H1 (cell line): ENCODE measurements at regions not wholly inside any gene's neighbourhood (a gene's known extent, or its start where the extent isn't known, plus 50 kb on each side); places are given as distances from the start of the nearest gene placed in this dataset.

Experiments used
- CTCF ChIA-PET: fragments of 300-600 bp; sonication (Branson Sonifier 250); formaldehyde crosslinking; loops from one replicate; lab custom pipeline; 2021; ENCODE audit not compliant: partially characterized antibody; lab: Charles Lee
- POLR2A ChIA-PET: fragments of 300-600 bp; sonication (Branson Sonifier 250); formaldehyde crosslinking; loops from one replicate; lab custom pipeline; 2021; ENCODE audit warnings: inconsistent platforms; ENCODE audit not compliant: partially characterized antibody; lab: Charles Lee
- DNase-seq, 2 experiments: peaks; one replicate each; pipeline versions ENCODE4 v3.0.0 to v3.0.0-alpha.2; 2010 to 2022; ENCODE audit warnings: low spot score in 2 of 2, low read depth in 1 of 2, mixed read lengths in 1 of 2
- FAIRE-seq: peaks from 2 replicates; lab custom pipeline; 2011; peaks lifted over from hg19 to GRCh38; lab: Jason Lieb, UNC
- H2AFZ ChIP-seq: 2 replicates; pipeline ENCODE4 v1.8.1; 2012; ENCODE audit warnings: low read length, inconsistent platforms
- H2AK5ac ChIP-seq: 2 replicates; pipeline ENCODE4 v1.6.1; 2013; ENCODE audit warnings: low read depth, low read length
- H2BK120ac ChIP-seq: replicated peaks from 2 replicates; pipeline ENCODE3; 2013; ENCODE audit warnings: low read depth, low read length, inconsistent platforms
- H2BK12ac ChIP-seq: 2 replicates; pipeline ENCODE4 v1.6.1; 2013; ENCODE audit warnings: low read depth, low read length
- H2BK15ac ChIP-seq: 2 replicates; pipeline ENCODE4 v1.6.1; 2013; ENCODE audit warnings: low read length
- H2BK20ac ChIP-seq: 2 replicates; pipeline ENCODE4 v1.6.1; 2013; ENCODE audit warnings: low read length
- H2BK5ac ChIP-seq: 2 replicates; pipeline ENCODE4 v1.6.1; 2013; ENCODE audit warnings: low read depth, low read length
- H3K14ac ChIP-seq: 2 replicates; pipeline ENCODE4 v1.6.1; 2013; ENCODE audit warnings: inconsistent platforms; ENCODE audit not compliant: insufficient read length
- H3K18ac ChIP-seq: 2 replicates; pipeline ENCODE4 v1.6.1; 2013; ENCODE audit warnings: low read length; ENCODE audit errors: extremely low read depth
- H3K23ac ChIP-seq: 2 replicates; pipeline ENCODE4 v1.6.1; 2013; ENCODE audit warnings: inconsistent platforms; ENCODE audit not compliant: insufficient read length
- H3K23me2 ChIP-seq: 2 replicates; pipeline ENCODE4 v1.6.1; 2013; ENCODE audit warnings: low read depth, low read length
- H3K27ac ChIP-seq: 2 replicates; pipeline ENCODE4 v1.6.1; 2011; ENCODE audit warnings: low read depth, low read length, inconsistent platforms
- H3K27me3 ChIP-seq, 4 experiments: replicated peaks in 1 of 4; 1 replicate in 1 of 4; 2 replicates in 3 of 4; pipeline versions ENCODE4 v1.6.1 to v1.8.1; 2011 to 2013; ENCODE audit warnings: low read length in 3 of 4, mild to moderate bottlenecking in 3 of 4, inconsistent platforms in 2 of 4, mixed read lengths in 2 of 4, moderate library complexity in 1 of 4; ENCODE audit not compliant: control insufficient read depth in 3 of 4, insufficient read depth in 3 of 4; ENCODE audit errors: extremely low read depth in 1 of 4
- H3K36me3 ChIP-seq, 4 experiments: 2 replicates each; pipeline versions ENCODE4 v1.6.1 to v1.8.1; 2011 to 2013; ENCODE audit warnings: mild to moderate bottlenecking in 4 of 4, low read length in 3 of 4, moderate library complexity in 2 of 4, control low read depth in 1 of 4, inconsistent platforms in 1 of 4; ENCODE audit not compliant: insufficient read depth in 4 of 4, control insufficient read depth in 2 of 4
- H3K4ac ChIP-seq: replicated peaks from 2 replicates; pipeline ENCODE3; 2013; ENCODE audit warnings: low read length, low read depth, mixed read lengths, inconsistent platforms; ENCODE audit not compliant: insufficient read length
- H3K4me1 ChIP-seq, 4 experiments: replicated peaks in 1 of 4; 1 replicate in 1 of 4; 2 replicates in 3 of 4; pipeline versions ENCODE4 v1.6.1 to v1.8.1; 2011 to 2013; ENCODE audit warnings: low read length in 3 of 4, inconsistent platforms in 2 of 4, mixed read lengths in 1 of 4; ENCODE audit not compliant: insufficient read depth in 4 of 4, control insufficient read depth in 3 of 4
- H3K4me2 ChIP-seq, 2 experiments: 2 replicates each; pipeline versions ENCODE4 v1.6.1 to v1.8.1; 2011 to 2013; ENCODE audit warnings: low read depth in 2 of 2, low read length in 2 of 2, control low read depth in 1 of 2, inconsistent platforms in 1 of 2, mild to moderate bottlenecking in 1 of 2; ENCODE audit not compliant: insufficient read depth in 1 of 2
- H3K4me3 ChIP-seq, 4 experiments: fragments of 200-600, 300-600 bp in 1 of 4; sonication (generic), shearing (Covaris generic), sonication (Bioruptor Twin) in 1 of 4; 2 replicates each; pipeline versions ENCODE4 v1.5.1 to v1.8.1; 2011 to 2016; ENCODE audit warnings: low read length in 4 of 4, low read depth in 3 of 4, control low read depth in 2 of 4, inconsistent platforms in 2 of 4, mild to moderate bottlenecking in 2 of 4, mixed read lengths in 1 of 4, moderate library complexity in 1 of 4; ENCODE audit not compliant: insufficient read depth in 2 of 4; ENCODE audit errors: extremely low read depth in 1 of 4
- H3K56ac ChIP-seq: replicated peaks from 2 replicates; pipeline ENCODE3; 2013; ENCODE audit warnings: low read depth, mild to moderate bottlenecking, mixed read lengths, low read length, inconsistent platforms; ENCODE audit not compliant: insufficient read length
- H3K79me1 ChIP-seq: 2 replicates; pipeline ENCODE4 v1.6.1; 2013; ENCODE audit warnings: low read depth, low read length, control low read depth
- H3K79me2 ChIP-seq, 2 experiments: 2 replicates each; pipeline versions ENCODE4 v1.6.1 to v1.8.1; 2012 to 2013; ENCODE audit warnings: low read length in 2 of 2, mild to moderate bottlenecking in 2 of 2, inconsistent platforms in 1 of 2; ENCODE audit not compliant: insufficient read depth in 2 of 2, control insufficient read depth in 1 of 2
- H3K9ac ChIP-seq, 4 experiments: replicated peaks in 1 of 4; 1 replicate in 1 of 4; 2 replicates in 3 of 4; pipeline versions ENCODE4 v1.6.1 to v1.8.1; 2011 to 2013; ENCODE audit warnings: low read depth in 3 of 4, low read length in 3 of 4, control low read depth in 2 of 4, mild to moderate bottlenecking in 2 of 4, moderate library complexity in 2 of 4, inconsistent platforms in 1 of 4; ENCODE audit errors: extremely low read depth in 1 of 4
- H3K9me3 ChIP-seq, 2 experiments: 2 replicates each; pipeline versions ENCODE4 v1.6.1 to v1.8.1; 2012 to 2013; ENCODE audit warnings: mild to moderate bottlenecking in 2 of 2, moderate library complexity in 2 of 2, control low read depth in 1 of 2, inconsistent platforms in 1 of 2, low read depth in 1 of 2, low read length in 1 of 2, mixed read lengths in 1 of 2; ENCODE audit not compliant: insufficient read depth in 2 of 2
- H4K20me1 ChIP-seq, 2 experiments: replicated peaks in 1 of 2; 2 replicates each; pipeline versions ENCODE3 to v1.8.1; 2011 to 2013; ENCODE audit warnings: inconsistent platforms in 2 of 2, low read length in 2 of 2, mild to moderate bottlenecking in 1 of 2; ENCODE audit not compliant: insufficient read depth in 2 of 2, control insufficient read depth in 1 of 2
- H4K5ac ChIP-seq: 2 replicates; pipeline ENCODE4 v1.6.1; 2013; ENCODE audit warnings: low read length, low read depth, mixed read lengths, inconsistent platforms; ENCODE audit not compliant: insufficient read length
- H4K8ac ChIP-seq: 2 replicates; pipeline ENCODE4 v1.8.0; 2013; ENCODE audit warnings: mild to moderate bottlenecking, moderate library complexity, low read length, inconsistent platforms; ENCODE audit not compliant: insufficient read depth; ENCODE audit errors: extremely low read depth
- H4K91ac ChIP-seq: replicated peaks from 2 replicates; pipeline ENCODE3; 2013; ENCODE audit warnings: low read length, mixed read lengths, inconsistent platforms; ENCODE audit not compliant: insufficient read length
- EP300 ChIP-seq, 2 experiments: IDR thresholded peaks; 1 replicate in 1 of 2; 2 replicates in 1 of 2; pipeline ENCODE4 v1.6.1; 2011 to 2012; ENCODE audit warnings: low read depth in 2 of 2, low read length in 2 of 2, mild to moderate bottlenecking in 2 of 2, borderline replicate concordance in 1 of 2, inconsistent platforms in 1 of 2, moderate library complexity in 1 of 2
- EZH2 ChIP-seq: fragments of 200-600 bp; sonication (generic); IDR thresholded peaks from 2 replicates; pipeline ENCODE4 v1.7.1; 2012; ENCODE audit warnings: low read depth, mild to moderate bottlenecking, moderate library complexity, low read length, inconsistent platforms; ENCODE audit not compliant: severe bottlenecking
- FOSL1 ChIP-seq: IDR thresholded peaks from 2 replicates; pipeline ENCODE4 v1.6.1; 2011; ENCODE audit warnings: mild to moderate bottlenecking, low read depth, low read length, moderate library complexity; ENCODE audit not compliant: insufficient read depth
- KDM1A ChIP-seq: fragments of 200-600, 300-600 bp; sonication (generic); IDR thresholded peaks from 2 replicates; pipeline ENCODE4 v1.7.1; 2016; ENCODE audit warnings: mild to moderate bottlenecking, low read length, borderline replicate concordance
- MAX ChIP-seq: IDR thresholded peaks from 2 replicates; pipeline ENCODE4 v1.6.1; 2012; ENCODE audit warnings: inconsistent platforms
- PHF8 ChIP-seq: fragments of 200-600 bp; sonication (generic); conservative IDR thresholded peaks from 2 replicates; pipeline ENCODE4 v1.7.1; 2012; ENCODE audit warnings: low read depth, mild to moderate bottlenecking, inconsistent platforms, low read length, moderate library complexity
- RAD21 ChIP-seq, 2 experiments: IDR thresholded peaks in 1 of 2; conservative IDR thresholded peaks in 1 of 2; 2 replicates each; pipeline ENCODE4 v1.6.1; 2011; ENCODE audit warnings: low read depth in 2 of 2, low read length in 2 of 2, improper control_type of control experiment in 1 of 2, inconsistent platforms in 1 of 2, mild to moderate bottlenecking in 1 of 2, moderate library complexity in 1 of 2
- RFX5 ChIP-seq: IDR thresholded peaks from 2 replicates; pipeline ENCODE4 v1.6.1; 2011; ENCODE audit warnings: low read depth, low read length, improper control_type of control experiment, borderline replicate concordance
- SIRT6 ChIP-seq: IDR thresholded peaks from one replicate; pipeline ENCODE4 v1.7.1; 2012; ENCODE audit warnings: low read length, inconsistent platforms
- SP2 ChIP-seq: IDR thresholded peaks from 2 replicates; pipeline ENCODE4 v1.6.1; 2012; ENCODE audit warnings: mild to moderate bottlenecking, low read length, inconsistent platforms
- TEAD4 ChIP-seq: IDR thresholded peaks from 2 replicates; pipeline ENCODE4 v1.6.1; 2012; ENCODE audit warnings: low read depth, low read length, inconsistent platforms, mixed read lengths
- ZNF274 ChIP-seq: IDR thresholded peaks from 2 replicates; pipeline ENCODE4 v1.7.0; 2012; ENCODE audit warnings: low read length, borderline replicate concordance; ENCODE audit errors: extremely low read depth
- WGBS, 2 experiments: shearing (Covaris generic) in 1 of 2; methylation state at CpG; one replicate each; pipeline versions ENCODE4 v1.1.6 to v1.1.7; 2013 to 2015; ENCODE audit warnings: low lambda C conversion rate in 2 of 2, mixed read lengths in 2 of 2, inconsistent platforms in 1 of 2, low coverage in 1 of 2, missing lambda C conversion rate in 1 of 2; ENCODE audit not compliant: insufficient replicate concordance in 2 of 2, insufficient coverage in 1 of 2, insufficient read length in 1 of 2; ENCODE audit errors: extremely low coverage in 1 of 2, missing lambda C conversion rate in 1 of 2; 5-methylcytosine and 5-hydroxymethylcytosine counted together

GRCh38 chr20:23273776-23274175 lies 76.8 kb upstream of the NXT1 start:
- Histone ChIP-seq H4K91ac (no peak overlapping the region), H4K5ac (no peak overlapping the region), H2BK12ac (no peak overlapping the region), H2BK5ac (no peak overlapping the region), H3K27ac (no peak overlapping the region), H3K36me3 (no peaks in the 10 kb centered on the region), H3K9me3 (peaks cover 1 to 6% of the 10 kb centered on the region in 2 experiments; a peak in 1 of 4 replicates), H3K4ac (no peak overlapping the region), H3K79me1 (no peaks in the 10 kb centered on the region), H3K9ac (no peak overlapping the region), H3K23me2 (no peaks in the 10 kb centered on the region; the same call in 1 of the 2 replicates), H3K4me2 (no peak overlapping the region), H3K23ac (no peak overlapping the region), H2BK120ac (no peak overlapping the region), H3K18ac (no peak overlapping the region), H3K56ac (no peak overlapping the region), H2AFZ (no peak overlapping the region), H3K4me3 (no peak overlapping the region), H3K4me1 (no peaks in the 10 kb centered on the region; a peak in 2 of 7 replicates), H3K27me3 (no peaks in the 10 kb centered on the region; a peak in 3 of 7 replicates), H2BK20ac (no peak overlapping the region), H4K20me1 (no peaks in the 10 kb centered on the region), H3K14ac (no peak overlapping the region), H2AK5ac (no peak overlapping the region), H3K79me2 (no peaks in the 10 kb centered on the region), H4K8ac (no peak overlapping the region), H2BK15ac (no peak overlapping the region)
- ChIA-PET POLR2A (no interaction called here), CTCF (interaction anchor here (0.7 kb wide), 1 partner anchor 81 kb away, joined by 3 read pairs; no protein-coding TSS in a partner anchor)
- WGBS, 2 experiments: 100% methylated on average over 3 of the region's 3 CpGs; no CpG with 5 or more reads in 1 of the 2 experiments
- FAIRE-seq (no peak), DNase-seq (no peak)
- TF ChIP-seq SIRT6: no peak
- no peak for TF ChIP-seq RAD21 (IDR thresholded peaks at IDR 0.05 in 1 of 2, conservative IDR thresholded peaks at IDR 0.05 in 1 of 2; ENCODE audit: low read depth in 2 of 2, low read length in 2 of 2)
- no peak for TF ChIP-seq MAX
- no peak for TF ChIP-seq ZNF274
- no peak for TF ChIP-seq PHF8
- TF ChIP-seq EZH2: no peak
- TF ChIP-seq RFX5: no peak
- no peak for TF ChIP-seq EP300 (IDR thresholded peaks at IDR 0.05; ENCODE audit: borderline replicate concordance in 1 of 2, low read depth in 2 of 2, low read length in 2 of 2)
- no peak for TF ChIP-seq SP2
- TF ChIP-seq FOSL1: no peak
- TF ChIP-seq KDM1A: no peak
- TF ChIP-seq TEAD4: no peak
